Neutrophil (primary cell): ENCODE measurements at regions not wholly inside any gene's neighbourhood (a gene's known extent, or its start where the extent isn't known, plus 50 kb on each side); places are given as distances from the start of the nearest gene placed in this dataset.

Experiments
- H3K27ac ChIP-seq: fragments of 200-600 bp; sonication (generic); 2 replicates; pipeline ENCODE4 v1.5.1; 2016; ENCODE audit warnings: mild to moderate bottlenecking, moderate library complexity
- H3K27me3 ChIP-seq: fragments of 200-600 bp; sonication (generic); 2 replicates; pipeline ENCODE4 v1.6.0; 2016; ENCODE audit warnings: mild to moderate bottlenecking
- H3K36me3 ChIP-seq: fragments of 200-600 bp; sonication (generic); 2 replicates; pipeline ENCODE4 v1.5.1; 2017
- H3K4me1 ChIP-seq, 2 experiments: fragments of 200-600 bp in 1 of 2; sonication (generic) in 1 of 2; 1 replicate in 1 of 2; 2 replicates in 1 of 2; pipeline versions ENCODE4 v1.5.1 to v1.6.1; 2013 to 2016; ENCODE audit warnings: low read depth in 1 of 2, low read length in 1 of 2, mild to moderate bottlenecking in 1 of 2, moderate library complexity in 1 of 2; ENCODE audit not compliant: control insufficient read depth in 1 of 2, insufficient read depth in 1 of 2
- H3K4me3 ChIP-seq, 2 experiments: fragments of 200-600 bp in 1 of 2; sonication (generic) in 1 of 2; 1 replicate in 1 of 2; 2 replicates in 1 of 2; pipeline ENCODE4 v1.5.1; 2013 to 2016; ENCODE audit warnings: low read depth in 1 of 2, low read length in 1 of 2, mild to moderate bottlenecking in 1 of 2, moderate library complexity in 1 of 2
- H3K9me3 ChIP-seq: fragments of 200-600 bp; sonication (generic); 2 replicates; pipeline ENCODE4 v1.5.1; 2016
- TF ChIP-seq, protein P1 (sequence below): fragments of 200-600 bp; sonication (generic); IDR thresholded peaks from 2 replicates; pipeline ENCODE4 v1.5.1; 2016; ENCODE audit warnings: antibody characterized with exemption

DNA sequence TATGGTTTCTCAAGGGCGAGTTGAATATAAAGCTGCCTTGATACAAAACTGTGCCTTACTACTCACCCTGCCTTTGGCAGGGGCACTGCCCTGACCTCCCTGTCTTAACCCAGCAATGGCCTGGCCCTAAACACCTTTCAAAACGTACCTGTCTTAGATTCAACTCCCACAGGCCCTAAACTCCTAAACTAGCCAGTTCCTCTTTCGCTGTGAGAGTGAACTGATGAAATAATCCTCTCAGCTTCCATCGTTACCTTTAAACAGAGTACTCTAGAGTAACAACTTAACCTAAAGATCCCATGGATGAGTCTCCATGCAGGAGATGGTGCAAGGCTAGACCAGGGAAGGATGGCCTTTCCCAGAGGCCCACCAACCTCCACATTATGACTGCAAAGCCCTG is 133.0 kb upstream of the THBS1 start:
- Histone ChIP-seq H3K4me3 (no peak overlapping the region), H3K27ac (no peak overlapping the region), H3K36me3 (no peaks in the 10 kb centered on the region), H3K27me3 (no peaks in the 10 kb centered on the region), H3K4me1 (peaks cover 0 to 4% of the 10 kb centered on the region in 2 experiments), H3K9me3 (no peaks in the 10 kb centered on the region)
- TF ChIP-seq, protein P1, sequence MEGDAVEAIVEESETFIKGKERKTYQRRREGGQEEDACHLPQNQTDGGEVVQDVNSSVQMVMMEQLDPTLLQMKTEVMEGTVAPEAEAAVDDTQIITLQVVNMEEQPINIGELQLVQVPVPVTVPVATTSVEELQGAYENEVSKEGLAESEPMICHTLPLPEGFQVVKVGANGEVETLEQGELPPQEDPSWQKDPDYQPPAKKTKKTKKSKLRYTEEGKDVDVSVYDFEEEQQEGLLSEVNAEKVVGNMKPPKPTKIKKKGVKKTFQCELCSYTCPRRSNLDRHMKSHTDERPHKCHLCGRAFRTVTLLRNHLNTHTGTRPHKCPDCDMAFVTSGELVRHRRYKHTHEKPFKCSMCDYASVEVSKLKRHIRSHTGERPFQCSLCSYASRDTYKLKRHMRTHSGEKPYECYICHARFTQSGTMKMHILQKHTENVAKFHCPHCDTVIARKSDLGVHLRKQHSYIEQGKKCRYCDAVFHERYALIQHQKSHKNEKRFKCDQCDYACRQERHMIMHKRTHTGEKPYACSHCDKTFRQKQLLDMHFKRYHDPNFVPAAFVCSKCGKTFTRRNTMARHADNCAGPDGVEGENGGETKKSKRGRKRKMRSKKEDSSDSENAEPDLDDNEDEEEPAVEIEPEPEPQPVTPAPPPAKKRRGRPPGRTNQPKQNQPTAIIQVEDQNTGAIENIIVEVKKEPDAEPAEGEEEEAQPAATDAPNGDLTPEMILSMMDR: no peak

GRCh38 chr15:39448409-39448808 is 132.5 kb upstream of the THBS1 start:
- Histone ChIP-seq H3K4me3 (no peak overlapping the region), H3K4me1 (peaks cover 0 to 8% of the 10 kb centered on the region in 2 experiments), H3K27ac (no peak overlapping the region), H3K9me3 (no peaks in the 10 kb centered on the region), H3K27me3 (no peaks in the 10 kb centered on the region), H3K36me3 (no peaks in the 10 kb centered on the region)
- TF ChIP-seq, protein P1: no peak

GRCh38 chr15:39451121-39451688 is 129.7 kb upstream of the THBS1 start:
- TF ChIP-seq, protein P1: no peak
- Histone ChIP-seq H3K36me3 (no peaks in the 10 kb centered on the region), H3K27ac (no peak overlapping the region), H3K9me3 (no peaks in the 10 kb centered on the region), H3K27me3 (no peaks in the 10 kb centered on the region), H3K4me3 (no peak overlapping the region), H3K4me1 (peaks cover 0 to 17% of the 10 kb centered on the region in 2 experiments)

- TF ChIP-seq, protein P1: no peak
These were observed 129.0 kb upstream of the THBS1 start for GRCh38 chr15:39451871-39452270.

GRCh38 chr15:39453620-39454019 is 127.3 kb upstream of the THBS1 start:
- Histone ChIP-seq H3K9me3 (no peaks in the 10 kb centered on the region), H3K4me3 (no peak overlapping the region), H3K27me3 (no peaks in the 10 kb centered on the region), H3K36me3 (no peaks in the 10 kb centered on the region), H3K4me1 (peaks cover 0 to 12% of the 10 kb centered on the region in 2 experiments), H3K27ac (no peak overlapping the region)
- TF ChIP-seq, protein P1: no peak

More at GRCh38 chr15:39451871-39452270, 129.0 kb upstream of the THBS1 start:
- no peaks in the 10 kb centered on the region for H3K36me3 ChIP-seq
- H3K9me3 ChIP-seq: no peaks in the 10 kb centered on the region
- no peaks in the 10 kb centered on the region for H3K27me3 ChIP-seq
- H3K27ac ChIP-seq: no peak overlapping the region
- H3K4me1 ChIP-seq: peaks cover 0 to 17% of the 10 kb centered on the region in 2 experiments
- no peak overlapping the region for H3K4me3 ChIP-seq
